Naive thymus-derived CD4-positive, alpha-beta T cell (primary cell): ENCODE measurements at regions not wholly inside any gene's neighbourhood (a gene's known extent, or its start where the extent isn't known, plus 50 kb on each side); places are given as distances from the start of the nearest gene placed in this dataset.

Experiments used
- ATAC-seq: fragments of 150-1000 bp; cut with Tn5 transposase; 2 replicates; pipeline ENCODE4 v1.10.0; 2021; ENCODE audit warnings: mild to moderate bottlenecking, moderate library complexity
- CTCF ChIA-PET: fragments of 350-600 bp; sonication (Branson Sonifier 250); formaldehyde crosslinking; loops from one replicate; lab custom pipeline; 2021; ENCODE audit warnings: antibody characterized with exemption; lab: Charles Lee
- POLR2A ChIA-PET: fragments of 350-600 bp; sonication (Branson Sonifier 250); formaldehyde crosslinking; loops from one replicate; lab custom pipeline; 2021; ENCODE audit warnings: antibody characterized with exemption, inconsistent platforms; lab: Charles Lee
- DNase-seq, 9 donors: peaks; one replicate each; pipeline versions ENCODE4 v3.0.0 to v3.0.0-alpha.2; 2020 to 2022; ENCODE audit warnings: mixed read lengths in 1 of 9
- H3K27ac ChIP-seq: one replicate; pipeline ENCODE4 v1.7.0; 2013; ENCODE audit warnings: mild to moderate bottlenecking, low read depth, low read length, moderate library complexity
- H3K27me3 ChIP-seq, 2 donors: one replicate each; pipeline ENCODE4 v1.7.0; 2013; ENCODE audit warnings: low read length in 2 of 2, mild to moderate bottlenecking in 2 of 2, moderate library complexity in 2 of 2; ENCODE audit not compliant: control insufficient read depth in 2 of 2, insufficient read depth in 2 of 2
- H3K36me3 ChIP-seq, 3 experiments: 1 replicate in 2 of 3; 2 replicates in 1 of 3; pipeline ENCODE4 v1.7.0; 2013; ENCODE audit warnings: low read length in 3 of 3, mild to moderate bottlenecking in 3 of 3, moderate library complexity in 1 of 3; ENCODE audit not compliant: insufficient read depth in 3 of 3, control insufficient read depth in 2 of 3
- H3K4me1 ChIP-seq, 2 donors: one replicate each; pipeline ENCODE4 v1.7.0; 2013; ENCODE audit warnings: low read length in 2 of 2, mild to moderate bottlenecking in 2 of 2, moderate library complexity in 1 of 2; ENCODE audit not compliant: control insufficient read depth in 2 of 2, insufficient read depth in 2 of 2
- H3K4me3 ChIP-seq: 2 replicates; pipeline ENCODE4 v1.7.0; 2013; ENCODE audit warnings: mild to moderate bottlenecking, low read length
- H3K9me3 ChIP-seq, 3 experiments: 1 replicate in 2 of 3; 2 replicates in 1 of 3; pipeline ENCODE4 v1.7.0; 2013; ENCODE audit warnings: low read length in 3 of 3; ENCODE audit not compliant: control insufficient read depth in 2 of 3
- H3K27ac Mint-ChIP-seq, 9 donors: one replicate each; pipeline ENCODE4 v1.8.0; 2020 to 2022; ENCODE audit warnings: mixed read lengths in 9 of 9, mild to moderate bottlenecking in 8 of 9, moderate library complexity in 5 of 9, inconsistent platforms in 2 of 9
- H3K27me3 Mint-ChIP-seq, 5 donors: one replicate each; pipeline ENCODE4 v1.8.0; 2021 to 2022; ENCODE audit warnings: mixed read lengths in 5 of 5, mild to moderate bottlenecking in 1 of 5
- H3K36me3 Mint-ChIP-seq, 5 donors: one replicate each; pipeline ENCODE4 v1.8.0; 2020 to 2022; ENCODE audit warnings: mixed read lengths in 5 of 5, mild to moderate bottlenecking in 3 of 5, inconsistent platforms in 1 of 5
- H3K4me1 Mint-ChIP-seq, 7 donors: one replicate each; pipeline ENCODE4 v1.8.0; 2020 to 2022; ENCODE audit warnings: mixed read lengths in 7 of 7, mild to moderate bottlenecking in 3 of 7, inconsistent platforms in 1 of 7
- H3K4me3 Mint-ChIP-seq, 10 donors: one replicate each; pipeline ENCODE4 v1.8.0; 2020 to 2022; ENCODE audit warnings: mild to moderate bottlenecking in 10 of 10, mixed read lengths in 10 of 10, moderate library complexity in 6 of 10, inconsistent platforms in 2 of 10
- H3K9me3 Mint-ChIP-seq, 11 donors: one replicate each; pipeline ENCODE4 v1.8.0; 2020 to 2022; ENCODE audit warnings: mixed read lengths in 11 of 11, mild to moderate bottlenecking in 4 of 11, inconsistent platforms in 1 of 11, moderate library complexity in 1 of 11
- intact Hi-C, 2 donors: fragments of 100-400 bp; cut with micrococcal nuclease; formaldehyde crosslinking; loops; one replicate each; pipeline ENCODE4 v1.15.1; 2023

- Histone ChIP-seq H3K36me3 (no peaks in the 10 kb centered on the region), H3K27ac (no peak overlapping the region), H3K27me3 (no peaks in the 10 kb centered on the region), H3K4me3 (no peak overlapping the region), H3K9me3 (no peaks in the 10 kb centered on the region), H3K4me1 (no peaks in the 10 kb centered on the region)
- no peaks in the 10 kb centered on the region for H3K36me3 Mint-ChIP-seq
- ChIA-PET POLR2A (no interaction called here), CTCF (interaction anchor here (0.5 to 1.3 kb wide), 4 partner anchors 8 to 50 kb away, joined by 3 to 4 read pairs (median 3); no protein-coding TSS in a partner anchor)
- peaks cover 0 to 1% (median 0%) of the 10 kb centered on the region in 11 donors for H3K9me3 Mint-ChIP-seq
- no peak overlapping the region for H3K4me3 Mint-ChIP-seq
- ATAC-seq (no peak), DNase-seq (no peak)
- intact Hi-C loops = no loop called here
- H3K27ac Mint-ChIP-seq = peak overlapping the region in 1 of 9 donors; percentile 6
- peaks cover 0 to 13% (median 5%) of the 10 kb centered on the region in 5 donors for H3K27me3 Mint-ChIP-seq
- H3K4me1 Mint-ChIP-seq = peaks cover 0 to 10% (median 3%) of the 10 kb centered on the region in 7 donors
Measured at GRCh38 chr1:93013145-93014065, 52.1 kb upstream of the DIPK1A start.

- Mint-ChIP-seq H3K27ac (peak overlapping the region in 1 of 9 donors; percentile 26), H3K4me1 (peaks cover 0 to 10% (median 3%) of the 10 kb centered on the region in 7 donors), H3K27me3 (peaks cover 0 to 20% (median 5%) of the 10 kb centered on the region in 5 donors), H3K9me3 (peaks cover 0 to 1% (median 0%) of the 10 kb centered on the region in 11 donors), H3K36me3 (no peaks in the 10 kb centered on the region), H3K4me3 (no peak overlapping the region)
- Histone ChIP-seq H3K4me3 (no peak overlapping the region), H3K36me3 (no peaks in the 10 kb centered on the region), H3K4me1 (no peaks in the 10 kb centered on the region), H3K27me3 (no peaks in the 10 kb centered on the region), H3K27ac (no peak overlapping the region), H3K9me3 (no peaks in the 10 kb centered on the region)
- DNase-seq (no peak), ATAC-seq (no peak)
- CTCF ChIA-PET = no interaction called here
- POLR2A ChIA-PET = no interaction called here
- intact Hi-C loops = no loop called here
Measured at GRCh38 chr1:93014168-93014567, 52.9 kb upstream of the DIPK1A start.

- Mint-ChIP-seq H3K4me1 (peaks cover 0 to 10% (median 3%) of the 10 kb centered on the region in 7 donors), H3K27me3 (peaks cover 0 to 30% (median 5%) of the 10 kb centered on the region in 5 donors), H3K9me3 (peaks cover 0 to 1% (median 0%) of the 10 kb centered on the region in 11 donors), H3K4me3 (no peak overlapping the region), H3K36me3 (no peaks in the 10 kb centered on the region), H3K27ac (no peak overlapping the region)
- no peaks in the 10 kb centered on the region for H3K27me3 ChIP-seq
- H3K4me1 ChIP-seq = no peaks in the 10 kb centered on the region
- ChIA-PET CTCF (interaction anchor here (1.4 kb wide), 1 partner anchor 47 kb away, joined by 4 read pairs; no protein-coding TSS in a partner anchor), POLR2A (no interaction called here)
- H3K9me3 ChIP-seq = no peaks in the 10 kb centered on the region
- H3K36me3 ChIP-seq = no peaks in the 10 kb centered on the region
- intact Hi-C loops = no loop called here
- no peak overlapping the region for H3K27ac ChIP-seq
- no peak for DNase-seq
- ATAC-seq = no peak
- H3K4me3 ChIP-seq = no peak overlapping the region
Measured at GRCh38 chr1:93015590-93015989, 54.3 kb upstream of the DIPK1A start.

- Mint-ChIP-seq H3K4me1 (peaks cover 0 to 10% (median 3%) of the 10 kb centered on the region in 7 donors), H3K4me3 (no peak overlapping the region), H3K27me3 (peaks cover 0 to 30% (median 5%) of the 10 kb centered on the region in 5 donors), H3K27ac (no peak overlapping the region), H3K9me3 (peaks cover 0 to 1% (median 0%) of the 10 kb centered on the region in 11 donors), H3K36me3 (no peaks in the 10 kb centered on the region)
- DNase-seq (no peak), ATAC-seq (no peak)
- Histone ChIP-seq H3K27ac (no peak overlapping the region), H3K4me1 (no peaks in the 10 kb centered on the region), H3K4me3 (no peak overlapping the region), H3K27me3 (no peaks in the 10 kb centered on the region), H3K9me3 (no peaks in the 10 kb centered on the region), H3K36me3 (no peaks in the 10 kb centered on the region)
- POLR2A ChIA-PET = interaction anchor here (1.4 kb wide), 1 partner anchor 41 kb away, joined by 3 read pairs; no protein-coding TSS in a partner anchor
- intact Hi-C loops = no loop called here
- CTCF ChIA-PET = interaction anchor here (0.9 to 1.4 kb wide), 4 partner anchors 14 to 157 kb away, joined by 3 to 5 read pairs (median 4); no protein-coding TSS in a partner anchor
Measured at GRCh38 chr1:93016171-93016570, 54.9 kb upstream of the DIPK1A start.

- H3K27me3 Mint-ChIP-seq = peaks cover 0 to 48% (median 3%) of the 10 kb centered on the region in 5 donors
- CTCF ChIA-PET = interaction anchor here (0.7 to 3.5 kb wide), 8 partner anchors 9 to 283 kb away, joined by 3 to 29 read pairs (median 4); no protein-coding TSS in a partner anchor
- H3K4me1 Mint-ChIP-seq = peaks cover 0 to 7% (median 5%) of the 10 kb centered on the region in 7 donors
- intact Hi-C loops = loop anchor here (1.0 to 5.0 kb wide), 8 partner anchors 41 to 823 kb away; partner anchors contain the start of genes MTF2 (in 2 of the 2), CCDC18 (in 1 of the 2) and TMED5 (in 1 of the 2)
- H3K4me3 Mint-ChIP-seq = no peak overlapping the region
- H3K36me3 ChIP-seq = no peaks in the 10 kb centered on the region
- H3K9me3 ChIP-seq = no peaks in the 10 kb centered on the region
- peaks cover 0 to 4% of the 10 kb centered on the region in 2 donors for H3K4me1 ChIP-seq
- no peak overlapping the region for H3K27ac ChIP-seq
- ATAC-seq (peak; percentile 78), DNase-seq (peak in 7 of 9 donors; percentile 16 to 64 (median 55))
- POLR2A ChIA-PET = interaction anchor here (0.9 kb wide), 1 partner anchor 41 kb away, joined by 5 read pairs; no protein-coding TSS in a partner anchor
- no peak overlapping the region for H3K4me3 ChIP-seq
- H3K27ac Mint-ChIP-seq = no peak overlapping the region
- H3K9me3 Mint-ChIP-seq = peaks cover 0 to 1% (median 0%) of the 10 kb centered on the region in 11 donors
- H3K27me3 ChIP-seq = no peaks in the 10 kb centered on the region
- no peaks in the 10 kb centered on the region for H3K36me3 Mint-ChIP-seq
Measured at GRCh38 chr1:93021539-93022134, 57.4 kb upstream of the MTF2 start.

GRCh38 chr1:93022580-93022979 lies 56.5 kb upstream of the MTF2 start:
- no peaks in the 10 kb centered on the region for H3K36me3 ChIP-seq
- DNase-seq = no peak
- Mint-ChIP-seq H3K4me1 (peaks cover 0 to 9% (median 5%) of the 10 kb centered on the region in 7 donors), H3K27me3 (peaks cover 0 to 49% (median 0%) of the 10 kb centered on the region in 5 donors), H3K4me3 (no peak overlapping the region), H3K27ac (peak overlapping the region in 1 of 9 donors; percentile 36), H3K9me3 (peaks cover 0 to 2% (median 0%) of the 10 kb centered on the region in 11 donors), H3K36me3 (peaks cover 0 to 2% (median 0%) of the 10 kb centered on the region in 5 donors)
- no peaks in the 10 kb centered on the region for H3K27me3 ChIP-seq
- peaks cover 0 to 4% of the 10 kb centered on the region in 2 donors for H3K4me1 ChIP-seq
- ChIA-PET CTCF (interaction anchor here (0.7 to 3.5 kb wide), 4 partner anchors 40 to 282 kb away, joined by 3 to 20 read pairs (median 4); no protein-coding TSS in a partner anchor), POLR2A (no interaction called here)
- intact Hi-C loops = loop anchor here (5.0 kb wide), 3 partner anchors 100 to 280 kb away; partner anchors contain the start of genes CCDC18 (in 1 of the 2) and TMED5 (in 1 of the 2)
- H3K4me3 ChIP-seq = no peak overlapping the region
- H3K9me3 ChIP-seq = no peaks in the 10 kb centered on the region
- ATAC-seq = no peak
- H3K27ac ChIP-seq = no peak overlapping the region
